Panc1 (cell line): ENCODE measurements at regions not wholly inside any gene's neighbourhood (a gene's known extent, or its start where the extent isn't known, plus 50 kb on each side); places are given as distances from the start of the nearest gene placed in this dataset.

Experiments
- ATAC-seq: fragments of 200-7000 bp; cut with Tn5 transposase; 2 replicates; pipeline ENCODE4 v1.9.1; 2020; ENCODE audit warnings: mild to moderate bottlenecking, moderate library complexity
- BruUV-seq: library from RNA; stranded (reverse); fragments of 400-500 nt; replicated peaks from 2 replicates; lab custom pipeline; 2021; lab: Mats Ljungman, UMichigan
- CTCF ChIA-PET: fragments of 300-600 bp; sonication (Branson Sonifier 250); formaldehyde crosslinking; loops from one replicate; lab custom pipeline; 2022; ENCODE audit warnings: antibody characterized with exemption; lab: Charles Lee
- POLR2A ChIA-PET: fragments of 300-600 bp; sonication (Branson Sonifier 250); formaldehyde crosslinking; loops from one replicate; lab custom pipeline; 2022; ENCODE audit warnings: antibody characterized with exemption; lab: Charles Lee
- DNase-seq: peaks from one replicate; pipeline ENCODE4 v3.0.0-alpha.2; 2010; ENCODE audit warnings: low read depth, low spot score
- H3K27ac ChIP-seq: 2 replicates; pipeline ENCODE4 v1.5.1; 2011; ENCODE audit warnings: mild to moderate bottlenecking, low read length, inconsistent platforms
- H3K27me3 ChIP-seq: fragments of 200-500 bp; sonication (Bioruptor generic); 2 replicates; pipeline ENCODE4 v1.6.0; 2014; ENCODE audit warnings: low read length, inconsistent platforms; ENCODE audit not compliant: control insufficient read depth, insufficient read depth
- H3K36me3 ChIP-seq: fragments of 200-500 bp; sonication (Bioruptor generic); 2 replicates; pipeline ENCODE4 v1.5.1; 2014; ENCODE audit warnings: inconsistent platforms, mild to moderate bottlenecking, low read length, moderate library complexity; ENCODE audit not compliant: control insufficient read depth, insufficient read depth
- H3K4me1 ChIP-seq: 2 replicates; pipeline ENCODE4 v1.5.1; 2011; ENCODE audit warnings: inconsistent platforms, mild to moderate bottlenecking, low read length, moderate library complexity; ENCODE audit not compliant: control insufficient read depth, insufficient read depth
- H3K4me3 ChIP-seq, 2 experiments: 2 replicates each; pipeline ENCODE4 v1.5.1; 2011 to 2012; ENCODE audit warnings: low read depth in 2 of 2, low read length in 2 of 2, mild to moderate bottlenecking in 2 of 2, inconsistent platforms in 1 of 2, moderate library complexity in 1 of 2
- H3K9me3 ChIP-seq: fragments of 200-500 bp; sonication (Bioruptor generic); 2 replicates; pipeline ENCODE4 v1.5.1; 2014; ENCODE audit warnings: low read depth, mild to moderate bottlenecking, inconsistent platforms, low read length, moderate library complexity; ENCODE audit not compliant: control insufficient read depth, insufficient read depth
- POLR2AphosphoS5 ChIP-seq: IDR thresholded peaks from 2 replicates; pipeline ENCODE4 v1.6.1; 2012; ENCODE audit warnings: mild to moderate bottlenecking, low read depth, low read length, moderate library complexity
- SIN3A ChIP-seq: IDR thresholded peaks from 2 replicates; pipeline ENCODE4 v1.6.1; 2012; ENCODE audit warnings: low read depth, mild to moderate bottlenecking, low read length, moderate library complexity, borderline replicate concordance; ENCODE audit not compliant: insufficient read depth
- TCF7L2 ChIP-seq: IDR thresholded peaks from 2 replicates; pipeline ENCODE4 v1.6.1; 2011; ENCODE audit warnings: mild to moderate bottlenecking, low read depth, low read length, inconsistent platforms
- in situ Hi-C: cut with HindIII; loops from 2 replicates; pipeline ENCODE4 v1.10.0; 2016; ENCODE audit warnings: low sequenced_read_pairs, low pct_unique_long_range_greater_than_20kb
- intact Hi-C: fragments of 100-400 bp; cut with micrococcal nuclease; formaldehyde crosslinking; loops from one replicate; pipeline ENCODE4 v1.10.0; 2022; ENCODE audit not compliant: unreplicated experiment
- TF ChIP-seq, protein P1 (sequence below): fragments of 450-650 bp; IDR thresholded peaks from 2 replicates; pipeline ENCODE4 v1.5.1; 2017; ENCODE audit warnings: mild to moderate bottlenecking
- TF ChIP-seq, protein P2 (sequence below), 2 experiments: IDR thresholded peaks; 2 replicates each; pipeline ENCODE4 v1.6.1; 2011 to 2012; ENCODE audit warnings: low read depth in 2 of 2, control low read depth in 1 of 2, low read length in 1 of 2, mild to moderate bottlenecking in 1 of 2, moderate library complexity in 1 of 2; ENCODE audit not compliant: insufficient read depth in 1 of 2

DNA sequence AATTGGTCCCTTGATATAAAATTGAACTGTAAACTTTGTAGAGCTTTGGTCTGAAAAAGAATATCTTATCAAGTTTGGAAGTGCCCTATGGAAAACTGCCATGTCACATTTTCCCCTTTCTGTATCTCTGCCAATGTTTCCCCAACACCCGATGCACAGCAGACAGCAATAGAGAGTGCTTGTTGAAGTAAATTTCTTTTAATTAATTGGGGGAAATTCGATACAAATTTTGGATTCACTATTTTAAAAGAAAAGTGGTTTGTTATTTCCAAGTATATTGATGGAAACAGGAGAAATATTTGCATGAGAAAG lies 208.1 kb downstream of the OGFRL1 start:
- peak overlapping the region; percentile 37; the same call in 1 of the 2 replicates for H3K27ac ChIP-seq
- H3K9me3 ChIP-seq, result no peaks in the 10 kb centered on the region
- no peak for ATAC-seq
- no TSS peak for BruUV-seq
- peaks cover 9% of the 10 kb centered on the region for H3K4me1 ChIP-seq
- no peaks in the 10 kb centered on the region for H3K27me3 ChIP-seq
- in situ Hi-C loops (no loop called here), intact Hi-C loops (no loop called here)
- DNase-seq, result no peak
- no peaks in the 10 kb centered on the region for H3K36me3 ChIP-seq
- TF ChIP-seq POLR2AphosphoS5 (no peak), TCF7L2 (no peak), SIN3A (no peak)
- TF ChIP-seq, protein P1, sequence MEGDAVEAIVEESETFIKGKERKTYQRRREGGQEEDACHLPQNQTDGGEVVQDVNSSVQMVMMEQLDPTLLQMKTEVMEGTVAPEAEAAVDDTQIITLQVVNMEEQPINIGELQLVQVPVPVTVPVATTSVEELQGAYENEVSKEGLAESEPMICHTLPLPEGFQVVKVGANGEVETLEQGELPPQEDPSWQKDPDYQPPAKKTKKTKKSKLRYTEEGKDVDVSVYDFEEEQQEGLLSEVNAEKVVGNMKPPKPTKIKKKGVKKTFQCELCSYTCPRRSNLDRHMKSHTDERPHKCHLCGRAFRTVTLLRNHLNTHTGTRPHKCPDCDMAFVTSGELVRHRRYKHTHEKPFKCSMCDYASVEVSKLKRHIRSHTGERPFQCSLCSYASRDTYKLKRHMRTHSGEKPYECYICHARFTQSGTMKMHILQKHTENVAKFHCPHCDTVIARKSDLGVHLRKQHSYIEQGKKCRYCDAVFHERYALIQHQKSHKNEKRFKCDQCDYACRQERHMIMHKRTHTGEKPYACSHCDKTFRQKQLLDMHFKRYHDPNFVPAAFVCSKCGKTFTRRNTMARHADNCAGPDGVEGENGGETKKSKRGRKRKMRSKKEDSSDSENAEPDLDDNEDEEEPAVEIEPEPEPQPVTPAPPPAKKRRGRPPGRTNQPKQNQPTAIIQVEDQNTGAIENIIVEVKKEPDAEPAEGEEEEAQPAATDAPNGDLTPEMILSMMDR, result no peak
- TF ChIP-seq, protein P2, sequence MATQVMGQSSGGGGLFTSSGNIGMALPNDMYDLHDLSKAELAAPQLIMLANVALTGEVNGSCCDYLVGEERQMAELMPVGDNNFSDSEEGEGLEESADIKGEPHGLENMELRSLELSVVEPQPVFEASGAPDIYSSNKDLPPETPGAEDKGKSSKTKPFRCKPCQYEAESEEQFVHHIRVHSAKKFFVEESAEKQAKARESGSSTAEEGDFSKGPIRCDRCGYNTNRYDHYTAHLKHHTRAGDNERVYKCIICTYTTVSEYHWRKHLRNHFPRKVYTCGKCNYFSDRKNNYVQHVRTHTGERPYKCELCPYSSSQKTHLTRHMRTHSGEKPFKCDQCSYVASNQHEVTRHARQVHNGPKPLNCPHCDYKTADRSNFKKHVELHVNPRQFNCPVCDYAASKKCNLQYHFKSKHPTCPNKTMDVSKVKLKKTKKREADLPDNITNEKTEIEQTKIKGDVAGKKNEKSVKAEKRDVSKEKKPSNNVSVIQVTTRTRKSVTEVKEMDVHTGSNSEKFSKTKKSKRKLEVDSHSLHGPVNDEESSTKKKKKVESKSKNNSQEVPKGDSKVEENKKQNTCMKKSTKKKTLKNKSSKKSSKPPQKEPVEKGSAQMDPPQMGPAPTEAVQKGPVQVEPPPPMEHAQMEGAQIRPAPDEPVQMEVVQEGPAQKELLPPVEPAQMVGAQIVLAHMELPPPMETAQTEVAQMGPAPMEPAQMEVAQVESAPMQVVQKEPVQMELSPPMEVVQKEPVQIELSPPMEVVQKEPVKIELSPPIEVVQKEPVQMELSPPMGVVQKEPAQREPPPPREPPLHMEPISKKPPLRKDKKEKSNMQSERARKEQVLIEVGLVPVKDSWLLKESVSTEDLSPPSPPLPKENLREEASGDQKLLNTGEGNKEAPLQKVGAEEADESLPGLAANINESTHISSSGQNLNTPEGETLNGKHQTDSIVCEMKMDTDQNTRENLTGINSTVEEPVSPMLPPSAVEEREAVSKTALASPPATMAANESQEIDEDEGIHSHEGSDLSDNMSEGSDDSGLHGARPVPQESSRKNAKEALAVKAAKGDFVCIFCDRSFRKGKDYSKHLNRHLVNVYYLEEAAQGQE (IDR thresholded peaks at IDR 0.05; ENCODE audit: insufficient read depth in 1 of 2, low read depth in 2 of 2, low read length in 1 of 2), result no peak
- CTCF ChIA-PET, result no interaction called here
- H3K4me3 ChIP-seq, result no peak overlapping the region
- POLR2A ChIA-PET, result no interaction called here

DNA sequence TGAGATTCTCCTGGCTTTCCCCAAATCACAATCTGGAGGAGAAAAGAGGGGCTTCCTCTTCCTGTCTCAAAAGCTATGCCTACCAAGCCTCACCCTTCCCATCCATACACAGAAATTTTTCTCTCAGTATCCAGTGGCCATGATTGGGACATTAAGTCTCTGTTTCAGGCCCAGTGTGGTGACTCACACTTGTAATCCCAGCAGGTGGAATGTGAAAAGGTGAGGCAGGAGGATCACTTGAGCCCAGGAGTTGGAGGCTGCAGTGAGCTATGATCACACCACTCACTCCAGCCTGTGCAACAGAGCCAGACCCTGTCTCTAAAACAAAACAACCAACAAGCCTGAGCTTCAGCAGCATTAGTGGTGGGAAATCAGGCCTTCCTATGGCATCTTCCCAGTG lies 210.0 kb downstream of the OGFRL1 start:
- Histone ChIP-seq H3K27me3 (no peaks in the 10 kb centered on the region), H3K36me3 (no peaks in the 10 kb centered on the region), H3K27ac (no peak overlapping the region), H3K9me3 (no peaks in the 10 kb centered on the region), H3K4me1 (peaks cover 9% of the 10 kb centered on the region), H3K4me3 (no peak overlapping the region)
- TF ChIP-seq, protein P2 (IDR thresholded peaks at IDR 0.05; ENCODE audit: insufficient read depth in 1 of 2, low read depth in 2 of 2, low read length in 1 of 2), result no peak
- TF ChIP-seq POLR2AphosphoS5, result no peak
- TF ChIP-seq TCF7L2, result no peak
- ATAC-seq (no peak), DNase-seq (no peak)
- BruUV-seq, result no TSS peak
- CTCF ChIA-PET, result no interaction called here
- intact Hi-C loops, result no loop called here
- POLR2A ChIA-PET, result no interaction called here
- in situ Hi-C loops, result no loop called here
